ENCODE measurements at regions not wholly inside any gene's neighbourhood (a gene's known extent, or its start where the extent isn't known, plus 50 kb on each side); places are given as distances from the start of the nearest gene placed in this dataset.

GRCh38 chr4:65976287-65976686 lies 306.0 kb upstream of the EPHA5 start:
- DNase-seq, result no peak

- DNase-seq, result no peak
Observed at GRCh38 chr4:65973186-65973585, 302.9 kb upstream of the EPHA5 start.

GRCh38 chr4:65971686-65972085 lies 301.4 kb upstream of the EPHA5 start:
- DNase-seq, result no peak

GRCh38 chr4:65968831-65969558 lies 298.7 kb upstream of the EPHA5 start:
- DNase-seq, result no peak

GRCh38 chr4:65960751-65961150 lies 290.5 kb upstream of the EPHA5 start:
- DNase-seq, result no peak

- no peak for DNase-seq
Observed at GRCh38 chr4:65954416-65954815, 284.1 kb upstream of the EPHA5 start.

GRCh38 chr4:65951177-65951576 lies 280.9 kb upstream of the EPHA5 start:
- DNase-seq, result no peak

- DNase-seq, result no peak
Observed at GRCh38 chr4:65943076-65943475, 272.8 kb upstream of the EPHA5 start.

- no peak for DNase-seq
Observed at GRCh38 chr4:65924843-65925242, 254.6 kb upstream of the EPHA5 start.

GRCh38 chr4:65923616-65924015 lies 253.3 kb upstream of the EPHA5 start:
- no peak for DNase-seq

- no peak for DNase-seq
Observed at GRCh38 chr4:65921180-65921579, 250.9 kb upstream of the EPHA5 start.

GRCh38 chr4:65918872-65919271 lies 248.6 kb upstream of the EPHA5 start:
- no peak for DNase-seq

GRCh38 chr4:65918212-65918611 lies 247.9 kb upstream of the EPHA5 start:
- no peak for DNase-seq

- DNase-seq, result no peak
Observed at GRCh38 chr4:65917486-65917885, 247.2 kb upstream of the EPHA5 start.

GRCh38 chr4:65911720-65912119 lies 241.4 kb upstream of the EPHA5 start:
- no peak for DNase-seq

GRCh38 chr4:65893957-65894755 lies 223.9 kb upstream of the EPHA5 start:
- DNase-seq, result no peak

- DNase-seq, result no peak
Observed at GRCh38 chr4:65893271-65893670, 223.0 kb upstream of the EPHA5 start.

GRCh38 chr4:65880594-65880993 lies 210.3 kb upstream of the EPHA5 start:
- no peak for DNase-seq

GRCh38 chr4:65868096-65868824 lies 198.0 kb upstream of the EPHA5 start:
- no peak for DNase-seq

GRCh38 chr4:65865489-65865888 lies 195.2 kb upstream of the EPHA5 start:
- no peak for DNase-seq

GRCh38 chr4:65861993-65862392 lies 191.7 kb upstream of the EPHA5 start:
- no peak for DNase-seq

GRCh38 chr4:65845199-65845773 lies 175.0 kb upstream of the EPHA5 start:
- DNase-seq, result no peak

GRCh38 chr4:65839164-65839931 lies 169.1 kb upstream of the EPHA5 start:
- no peak for DNase-seq
